ENCODE measurements at regions not wholly inside any gene's neighbourhood (a gene's known extent, or its start where the extent isn't known, plus 50 kb on each side); places are given as distances from the start of the nearest gene placed in this dataset.

- Histone ChIP-seq H3K9me3 (no peaks in the 10 kb centered on the region), H3K4me1 (no peaks in the 10 kb centered on the region), H3K4me3 (no peak overlapping the region), H3K27ac (no peak overlapping the region), H3K4me2 (no peak overlapping the region)
- 63% methylated on average over 1 of the region's 1 CpG for WGBS (ENCODE audit: missing lambda C conversion rate)
- ChIA-PET POLR2A (no interaction called here), CTCF (no interaction called here)
- DNase-seq (ENCODE audit: low read depth in 1 of 2, low spot score in 1 of 2), result no peak
- TF ChIP-seq FOXS1 (CRISPR knock-in tag; IDR thresholded peaks at IDR 0.05) (no peak), JUNB (IDR thresholded peaks at IDR 0.05) (no peak), ZSCAN20 (CRISPR knock-in tag; IDR thresholded peaks at IDR 0.05) (no peak), RFX5 (IDR thresholded peaks at IDR 0.05) (no peak)
- no peak for FAIRE-seq
- no peak for ATAC-seq
Observed at GRCh38 chr12:77553976-77554619, 276.6 kb upstream of the NAV3 start.

- Histone ChIP-seq H3K9me3 (no peaks in the 10 kb centered on the region), H3K4me3 (no peak overlapping the region), H3K4me1 (no peaks in the 10 kb centered on the region), H3K4me2 (no peak overlapping the region), H3K27ac (no peak overlapping the region)
- DNase-seq (ENCODE audit: low read depth in 1 of 2, low spot score in 1 of 2) (no peak), FAIRE-seq (no peak), ATAC-seq (no peak)
- TF ChIP-seq CEBPB (IDR thresholded peaks at IDR 0.05), result no peak
- TF ChIP-seq NR3C1 (IDR thresholded peaks at IDR 0.05), result no peak
- TF ChIP-seq ELK1 (IDR thresholded peaks at IDR 0.05; ENCODE audit: low read depth, low read length), result no peak
- TF ChIP-seq RNF2 (IDR thresholded peaks at IDR 0.05; ENCODE audit: borderline replicate concordance, low read depth), result no peak
- no peak for TF ChIP-seq CTCF (IDR thresholded peaks at IDR 0.05)
- no peak for TF ChIP-seq MYC (IDR thresholded peaks at IDR 0.05; ENCODE audit: borderline replicate concordance, low read length)
- TF ChIP-seq ZSCAN20 (CRISPR knock-in tag; IDR thresholded peaks at IDR 0.05), result no peak
- TF ChIP-seq MAZ (IDR thresholded peaks at IDR 0.05; ENCODE audit: borderline replicate concordance, low read depth, low read length), result no peak
- no peak for TF ChIP-seq HEYL (CRISPR knock-in tag; IDR thresholded peaks at IDR 0.05)
- TF ChIP-seq RAD21 (conservative IDR thresholded peaks at IDR 0.05 in 1 of 2, IDR thresholded peaks at IDR 0.05 in 1 of 2), result no peak
- TF ChIP-seq USF2 (IDR thresholded peaks at IDR 0.05), result no peak
- ChIA-PET CTCF (no interaction called here), POLR2A (no interaction called here)
- 17% methylated on average over 3 of the region's 3 CpGs for WGBS (ENCODE audit: missing lambda C conversion rate)
Observed at GRCh38 chr12:77549383-77550128, 281.1 kb upstream of the NAV3 start.

- FAIRE-seq (no peak), ATAC-seq (no peak), DNase-seq (ENCODE audit: low read depth in 1 of 2, low spot score in 1 of 2) (no peak)
- no peaks in the 10 kb centered on the region for H3K9me3 ChIP-seq
- ChIA-PET POLR2A (no interaction called here), CTCF (no interaction called here)
- 2% methylated on average over 1 of the region's 1 CpG for WGBS (ENCODE audit: missing lambda C conversion rate)
- H3K27ac ChIP-seq, result no peak overlapping the region
- H3K4me1 ChIP-seq, result no peaks in the 10 kb centered on the region
- H3K4me2 ChIP-seq, result no peak overlapping the region
- no peak for TF ChIP-seq EHF (CRISPR knock-in tag; IDR thresholded peaks at IDR 0.05)
- TF ChIP-seq MAX (IDR thresholded peaks at IDR 0.05), result no peak
- TF ChIP-seq GATA3 (IDR thresholded peaks at IDR 0.05; ENCODE audit: borderline replicate concordance), result no peak
- no peak overlapping the region for H3K4me3 ChIP-seq
Observed at GRCh38 chr12:77548797-77549196, 281.9 kb upstream of the NAV3 start.

Data from A549 (cell line).